AG20443 (cell line): ENCODE measurements at regions not wholly inside any gene's neighbourhood (a gene's known extent, or its start where the extent isn't known, plus 50 kb on each side); places are given as distances from the start of the nearest gene placed in this dataset.
"Not testable (repeated sequence)": the region's sequence is repeated elsewhere in the genome, so short reads cannot be mapped to it uniquely, and the experiment has no call there.

Experiments used
- DNase-seq: peaks from one replicate; pipeline ENCODE4 v3.0.0; 2012; ENCODE audit warnings: low spot score, mixed read lengths

GRCh38 chr2:84373391-84373790 lies 85.7 kb downstream of the SUCLG1 start:
- no peak for DNase-seq

GRCh38 chr2:84362541-84362940 lies 96.5 kb downstream of the SUCLG1 start:
- no peak for DNase-seq

GRCh38 chr2:84338069-84338468 lies 121.0 kb downstream of the SUCLG1 start:
- peak; percentile 68 for DNase-seq

- DNase-seq, result no peak
Observed at GRCh38 chr2:84327645-84328249, 131.3 kb downstream of the SUCLG1 start.

- DNase-seq, result peak; percentile 0
Observed at GRCh38 chr2:84326831-84327432, 132.1 kb downstream of the SUCLG1 start.

- DNase-seq, result no peak
Observed at GRCh38 chr2:84323890-84324289, 135.2 kb downstream of the SUCLG1 start.

DNA sequence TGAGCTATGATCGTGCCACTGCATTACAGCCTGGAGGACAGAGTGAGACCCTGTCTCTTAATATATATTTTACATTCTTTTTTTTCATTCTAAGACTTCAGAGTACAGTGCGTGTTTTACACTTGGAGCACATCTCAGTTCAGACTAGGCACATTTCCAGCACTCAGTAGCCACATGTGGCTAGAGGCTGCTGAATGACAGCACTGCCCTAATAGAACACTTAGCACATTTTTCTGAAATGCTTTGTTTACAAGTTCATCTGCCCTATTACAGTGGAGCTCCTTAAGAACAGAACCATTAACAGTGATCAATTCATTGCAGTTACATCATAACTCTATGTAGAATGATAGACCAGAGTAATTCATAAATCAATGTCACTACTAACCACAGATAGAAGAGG lies 138.1 kb downstream of the SUCLG1 start:
- DNase-seq, result no peak

DNA sequence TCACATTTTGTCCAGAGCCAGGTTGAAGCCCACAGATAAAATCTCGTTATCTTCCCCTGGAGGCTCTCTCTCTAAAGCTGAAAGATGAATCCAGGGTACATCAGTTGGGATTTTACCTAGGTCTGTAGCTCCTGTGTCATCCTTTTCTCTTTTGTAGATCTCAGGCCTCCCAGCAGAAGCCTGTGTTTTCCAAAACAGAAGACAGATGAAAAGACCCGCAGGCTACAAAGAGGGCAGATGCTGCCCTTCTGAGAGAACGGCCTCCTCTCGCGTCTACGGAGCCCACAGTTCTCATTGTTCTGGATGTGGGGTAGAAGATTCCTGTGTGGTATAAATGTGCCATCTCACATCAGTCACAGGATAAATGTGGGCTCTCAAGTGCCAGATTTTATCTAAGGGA lies 139.5 kb downstream of the SUCLG1 start:
- DNase-seq, result no peak

GRCh38 chr2:84317135-84317534 lies 141.9 kb downstream of the SUCLG1 start:
- no peak for DNase-seq

DNA sequence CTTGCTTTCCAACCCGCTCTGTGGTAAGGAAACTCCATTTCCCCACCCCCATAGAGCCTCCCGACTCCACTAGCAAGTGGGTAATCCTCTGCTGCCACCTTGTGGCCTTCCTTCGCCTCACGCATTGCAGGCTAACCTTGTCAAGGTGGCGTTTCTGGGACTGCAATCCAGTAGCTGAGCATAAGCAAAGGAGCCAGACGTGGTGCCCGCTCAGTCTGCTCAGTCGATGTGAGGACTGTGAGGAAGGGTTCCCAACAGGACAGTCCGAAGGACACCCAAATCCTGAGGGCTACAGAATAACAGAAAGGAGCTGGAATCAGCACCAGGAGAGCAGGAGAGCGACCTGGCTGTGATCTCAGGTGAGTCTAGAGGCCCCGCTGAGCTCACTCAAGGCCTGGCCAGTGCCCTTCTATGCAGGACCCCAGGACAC lies 144.2 kb downstream of the SUCLG1 start:
- DNase-seq, result peak; percentile 83

- DNase-seq, result no peak
Observed at GRCh38 chr2:84314250-84314649, 144.8 kb downstream of the SUCLG1 start.

GRCh38 chr2:84309281-84309680 lies 149.8 kb downstream of the SUCLG1 start:
- no peak for DNase-seq

- DNase-seq, result no peak
Observed at GRCh38 chr2:84306361-84306760, 152.7 kb downstream of the SUCLG1 start.

- DNase-seq, result peak; percentile 81
Observed at GRCh38 chr2:84302513-84303412, 156.3 kb downstream of the SUCLG1 start.

- no peak for DNase-seq
Observed at GRCh38 chr2:84301717-84302116, 157.4 kb downstream of the SUCLG1 start.

DNA sequence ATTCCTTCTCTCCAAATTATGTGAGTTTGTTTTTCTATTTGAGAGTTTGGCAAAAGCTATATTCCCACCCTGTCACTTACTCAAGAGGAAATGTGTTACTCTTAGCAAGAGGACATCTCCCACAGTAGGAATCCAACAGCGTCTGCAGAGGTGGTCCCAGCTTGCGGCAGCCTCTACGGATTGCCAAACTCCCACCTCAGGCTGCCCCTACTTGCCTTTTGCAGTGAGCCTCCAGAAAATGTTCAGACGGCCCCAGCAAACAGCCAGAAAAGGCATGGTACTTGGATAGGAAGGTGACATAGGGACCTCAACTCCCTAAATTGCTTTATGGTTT lies 158.4 kb downstream of the SUCLG1 start:
- DNase-seq, result no peak

DNA sequence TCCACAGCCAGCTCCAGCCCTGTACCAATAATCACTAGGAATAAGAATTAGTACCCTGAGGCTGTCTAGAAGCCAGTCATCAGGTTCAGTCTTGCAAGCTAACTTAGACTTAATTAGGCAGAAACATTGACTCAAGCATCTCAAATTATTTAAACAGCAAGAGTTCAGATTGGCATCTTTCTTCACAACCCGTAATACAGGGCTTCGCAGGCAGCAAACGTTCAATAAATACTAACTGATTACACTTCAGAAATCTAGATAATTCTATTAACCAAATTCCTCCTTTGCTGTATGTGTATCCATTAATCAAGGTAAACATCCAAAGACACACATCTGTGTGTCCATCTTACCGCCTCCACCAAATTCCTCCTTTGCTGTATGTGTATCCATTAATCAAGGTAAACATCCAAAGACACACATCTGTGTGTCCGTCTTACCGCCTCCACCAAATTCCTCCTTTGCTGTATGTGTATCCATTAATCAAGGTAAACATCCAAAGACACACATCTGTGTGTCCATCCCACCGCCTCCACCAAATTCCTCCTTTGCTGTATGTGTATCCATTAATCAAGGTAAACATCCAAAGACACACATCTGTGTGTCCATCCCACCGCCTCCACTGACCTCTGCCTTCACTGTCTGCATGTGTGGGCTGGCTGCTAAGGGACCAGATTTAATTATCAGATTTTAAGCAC lies 158.9 kb downstream of the SUCLG1 start:
- DNase-seq, result not testable (repeated sequence)

GRCh38 chr2:84299211-84299775 lies 159.8 kb downstream of the SUCLG1 start:
- no peak for DNase-seq

- no peak for DNase-seq
Observed at GRCh38 chr2:84297155-84297554, 161.9 kb downstream of the SUCLG1 start.

DNA sequence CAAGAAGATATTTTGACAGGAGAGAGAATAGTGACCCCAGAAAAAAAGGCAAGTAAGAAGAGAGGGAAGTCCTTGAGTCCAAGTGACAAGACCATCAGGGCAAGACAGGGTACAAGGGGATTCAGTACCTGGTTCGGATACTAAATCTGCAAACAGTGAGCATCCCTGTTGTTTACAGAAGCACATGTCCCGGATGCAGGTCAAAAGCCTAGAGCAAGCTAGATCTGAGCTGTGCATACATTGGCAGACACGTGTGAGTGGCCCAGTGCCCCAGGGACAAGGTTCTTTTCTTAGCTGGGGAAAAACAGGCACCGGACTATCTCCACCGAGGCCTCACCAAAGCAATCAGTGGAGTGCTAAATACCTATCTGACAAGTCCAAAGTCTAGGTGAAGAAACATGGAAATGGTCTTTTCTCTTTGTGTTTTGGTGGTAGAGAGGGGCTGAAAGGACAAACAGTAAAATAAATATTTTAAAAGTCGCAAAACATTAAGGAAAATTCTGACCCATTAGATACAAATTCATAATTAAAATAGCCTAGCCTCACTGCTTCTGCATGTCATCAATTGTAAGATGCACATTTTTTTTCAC lies 165.2 kb downstream of the SUCLG1 start:
- no peak for DNase-seq

DNA sequence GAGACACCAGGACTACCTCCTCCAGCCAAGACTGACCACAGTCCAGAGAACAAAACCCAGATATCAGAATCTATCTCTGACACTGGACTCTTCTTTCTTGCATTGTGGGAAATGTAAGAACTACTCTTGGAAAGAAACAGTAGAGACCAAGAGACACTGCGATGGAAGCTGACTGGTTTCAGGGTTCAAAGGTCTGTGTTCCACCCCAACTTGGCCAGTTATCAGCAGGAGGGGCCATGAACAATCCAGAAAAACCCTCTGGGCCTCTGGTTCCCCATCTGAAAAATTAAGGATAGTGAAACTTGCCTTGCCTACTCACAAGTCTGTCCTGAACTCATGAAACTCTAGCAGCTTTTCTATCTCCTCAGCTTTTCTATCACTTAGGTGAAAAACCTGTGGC lies 166.5 kb downstream of the SUCLG1 start:
- DNase-seq, result no peak

DNA sequence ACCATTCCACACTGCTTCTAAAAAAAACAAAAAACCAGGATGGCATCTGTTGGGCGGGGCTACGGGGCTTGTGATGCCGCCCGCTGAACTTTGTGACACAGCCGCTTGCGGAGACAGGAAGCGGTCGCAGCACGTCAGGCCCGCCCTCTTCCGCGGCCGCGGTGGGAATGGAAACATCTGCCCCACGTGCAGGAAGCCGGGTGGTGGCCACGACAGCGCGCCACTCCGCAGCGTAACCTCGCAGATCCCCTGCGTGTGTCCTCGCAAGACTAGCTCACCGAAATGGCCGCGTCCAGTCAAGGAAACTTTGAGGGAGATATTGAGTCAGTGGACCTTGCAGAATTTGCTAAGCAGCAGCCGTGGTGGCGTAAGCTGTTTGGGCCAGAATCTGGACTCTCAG lies 168.5 kb downstream of the SUCLG1 start:
- DNase-seq, result no peak
